SK-N-MC (cell line): ENCODE measurements at regions not wholly inside any gene's neighbourhood (a gene's known extent, or its start where the extent isn't known, plus 50 kb on each side); places are given as distances from the start of the nearest gene placed in this dataset.

Source experiments
- DNase-seq: peaks from one replicate; pipeline ENCODE4 v3.0.0-alpha.2; 2011; ENCODE audit warnings: low read depth, low spot score
- H3K27ac ChIP-seq: fragments of 200-600 bp; sonication (generic); 2 replicates; pipeline ENCODE4 v1.5.1; 2016; ENCODE audit warnings: mixed run types
- H3K36me3 ChIP-seq: fragments of 200-600 bp; sonication (generic); 2 replicates; pipeline ENCODE4 v1.6.1; 2017; ENCODE audit warnings: antibody characterized with exemption, low read length, mixed read lengths; ENCODE audit not compliant: insufficient read depth
- H3K4me3 ChIP-seq: fragments of 200-600 bp; sonication (generic); 2 replicates; pipeline ENCODE4 v1.5.1; 2016
- H3K9ac ChIP-seq: fragments of 200-600 bp; sonication (generic); 2 replicates; pipeline ENCODE4 v1.8.0; 2017; ENCODE audit warnings: mixed run types, mixed read lengths; ENCODE audit not compliant: insufficient read length
- H3K9me3 ChIP-seq: fragments of 200-600 bp; sonication (generic); 2 replicates; pipeline ENCODE4 v1.6.1; 2017; ENCODE audit warnings: low read depth, mild to moderate bottlenecking, antibody characterized with exemption, low read length, moderate library complexity, mixed read lengths
- EZH2 ChIP-seq: fragments of 200-600 bp; sonication (generic); IDR thresholded peaks from one replicate; pipeline ENCODE4 v1.6.1; 2017; ENCODE audit warnings: antibody characterized with exemption
- FOXP2 ChIP-seq: optimal IDR thresholded peaks from 2 replicates; pipeline ENCODE3; 2011; ENCODE audit warnings: mild to moderate bottlenecking, moderate library complexity; ENCODE audit not compliant: insufficient read depth; ENCODE audit errors: extremely low read length, control extremely low read depth
- POLR2AphosphoS5 ChIP-seq: IDR thresholded peaks from 2 replicates; pipeline ENCODE4 v1.6.1; 2012; ENCODE audit warnings: mild to moderate bottlenecking, low read depth, low read length, borderline replicate concordance

DNA sequence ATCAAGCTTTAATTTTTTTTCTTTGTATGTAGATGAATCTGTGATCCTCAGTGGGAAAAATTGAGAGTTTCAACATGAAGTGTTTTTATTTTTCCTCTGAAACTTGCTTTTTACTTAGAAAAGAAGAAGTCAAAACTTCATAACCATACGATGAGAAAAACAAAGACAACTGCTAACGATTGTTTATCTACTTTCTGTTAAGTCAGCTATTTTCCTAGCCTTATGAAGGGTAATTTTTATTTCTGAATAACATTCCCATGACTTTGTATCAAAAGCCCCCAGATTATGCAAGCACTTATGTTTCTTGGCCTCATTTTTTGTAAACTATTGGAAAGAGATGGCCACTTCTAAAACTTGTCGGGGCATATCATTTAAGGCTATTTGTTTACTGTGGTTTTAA lies 645.1 kb upstream of the PRKX start:
- H3K36me3 ChIP-seq, result no peaks in the 10 kb centered on the region
- no peak for DNase-seq
- H3K9ac ChIP-seq, result no peak overlapping the region

DNA sequence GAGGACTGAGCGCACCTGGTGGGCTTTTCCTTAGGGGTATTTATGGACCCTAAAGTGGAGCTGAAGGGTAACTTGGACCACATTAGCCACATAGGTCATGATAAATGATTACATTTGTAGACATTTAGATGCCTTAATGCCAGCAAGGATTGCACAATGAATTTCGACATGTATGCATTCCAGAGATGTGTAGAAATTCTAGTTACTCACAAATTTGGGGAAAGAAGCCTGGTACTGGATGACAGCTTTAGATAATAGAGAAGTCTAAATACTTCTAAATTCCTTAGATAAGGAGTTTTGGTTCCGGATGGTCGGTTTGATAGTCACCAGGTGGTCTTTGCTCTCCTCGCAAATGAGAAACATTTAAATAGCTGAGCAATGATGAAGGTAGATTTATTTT lies 609.5 kb upstream of the PRKX start:
- H3K9ac ChIP-seq, result no peak overlapping the region
- H3K27ac ChIP-seq, result no peak overlapping the region
- no peak for DNase-seq
- no peaks in the 10 kb centered on the region for H3K36me3 ChIP-seq
- no peaks in the 10 kb centered on the region for H3K9me3 ChIP-seq
- H3K4me3 ChIP-seq, result no peak overlapping the region
- TF ChIP-seq EZH2 (no peak), POLR2AphosphoS5 (no peak), FOXP2 (no peak)

More for the DNA sequence above, 645.1 kb upstream of the PRKX start:
- no peak for TF ChIP-seq FOXP2
- TF ChIP-seq POLR2AphosphoS5, result no peak
- TF ChIP-seq EZH2, result no peak
- H3K27ac ChIP-seq, result no peak overlapping the region
- no peaks in the 10 kb centered on the region for H3K9me3 ChIP-seq
- H3K4me3 ChIP-seq, result no peak overlapping the region

DNA sequence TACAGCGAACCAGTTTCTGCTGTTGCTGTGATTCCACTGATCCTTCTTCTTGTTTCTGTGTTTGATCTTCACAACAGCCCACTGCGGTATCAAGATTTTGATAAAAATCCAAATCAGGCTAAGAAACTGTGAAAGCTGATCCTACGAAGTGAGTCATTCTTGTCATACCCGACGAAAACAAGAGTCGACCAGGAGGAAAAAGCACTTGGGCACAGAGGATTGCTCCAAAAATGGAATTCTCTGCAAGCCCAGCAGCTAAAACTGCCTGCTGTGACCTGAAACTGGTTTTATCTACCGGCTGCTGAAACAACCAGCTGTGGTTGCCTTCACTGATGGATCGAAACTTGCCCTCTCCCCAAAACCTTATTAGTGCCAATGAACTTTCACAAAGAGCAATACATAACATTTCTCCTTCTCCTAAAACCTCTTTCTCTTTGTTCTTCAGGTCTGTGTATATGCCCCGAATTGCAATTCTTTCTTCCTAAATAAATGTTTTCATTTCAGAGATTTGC lies 607.0 kb upstream of the PRKX start:
- Histone ChIP-seq H3K9me3 (no peaks in the 10 kb centered on the region), H3K36me3 (no peaks in the 10 kb centered on the region), H3K4me3 (no peak overlapping the region), H3K9ac (no peak overlapping the region), H3K27ac (no peak overlapping the region)
- no peak for DNase-seq
- no peak for TF ChIP-seq FOXP2

DNA sequence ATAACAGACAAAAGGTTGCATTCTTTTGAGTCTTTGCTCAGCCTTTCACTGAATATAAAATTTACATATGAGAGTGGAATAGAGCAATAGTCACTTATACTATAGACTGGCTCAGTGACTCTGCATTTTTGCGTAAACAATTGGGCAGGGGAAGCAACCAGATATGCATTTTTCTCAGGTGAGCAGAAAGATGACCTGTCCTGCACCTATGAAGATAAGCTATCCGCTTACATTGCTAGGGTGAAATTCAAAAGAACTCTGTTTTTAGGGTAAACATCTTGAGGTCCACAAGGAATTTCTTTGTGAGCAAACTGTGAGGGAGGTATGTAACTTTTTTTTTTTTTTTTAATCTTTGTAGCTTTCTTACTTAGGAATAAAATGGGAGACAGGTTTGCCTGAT lies 602.4 kb upstream of the PRKX start:
- H3K9ac ChIP-seq, result no peak overlapping the region
- no peak for DNase-seq
- no peaks in the 10 kb centered on the region for H3K9me3 ChIP-seq
- no peaks in the 10 kb centered on the region for H3K36me3 ChIP-seq
- no peak overlapping the region for H3K4me3 ChIP-seq
- no peak for TF ChIP-seq EZH2
- no peak for TF ChIP-seq FOXP2
- no peak for TF ChIP-seq POLR2AphosphoS5
- H3K27ac ChIP-seq, result no peak overlapping the region

DNA sequence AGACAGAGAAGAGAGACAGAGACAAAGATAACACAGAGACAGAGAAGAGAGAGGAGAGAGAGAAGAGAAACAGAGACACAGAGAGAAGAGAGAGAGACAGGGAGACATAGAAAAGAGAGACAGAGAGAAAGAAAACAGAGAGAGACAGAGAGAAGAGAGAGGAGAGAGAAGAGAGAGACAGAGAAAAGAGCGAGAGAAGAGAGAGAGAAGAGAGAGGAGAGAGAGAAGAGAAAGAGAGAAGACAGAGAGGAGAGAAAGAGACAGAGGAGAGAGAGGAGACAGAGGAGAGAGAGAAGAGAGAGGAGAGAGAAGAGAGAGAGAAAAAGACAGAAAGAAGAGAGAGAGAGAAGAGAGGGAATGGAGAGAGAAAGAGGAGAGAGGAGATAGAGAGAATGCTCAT lies 601.1 kb upstream of the PRKX start:
- H3K36me3 ChIP-seq, result no peaks in the 10 kb centered on the region
- no peak for DNase-seq
- no peak overlapping the region for H3K4me3 ChIP-seq
- no peak overlapping the region for H3K27ac ChIP-seq
- TF ChIP-seq FOXP2, result no peak
- TF ChIP-seq EZH2, result no peak
- no peak for TF ChIP-seq POLR2AphosphoS5
- no peaks in the 10 kb centered on the region for H3K9me3 ChIP-seq
- H3K9ac ChIP-seq, result no peak overlapping the region

DNA sequence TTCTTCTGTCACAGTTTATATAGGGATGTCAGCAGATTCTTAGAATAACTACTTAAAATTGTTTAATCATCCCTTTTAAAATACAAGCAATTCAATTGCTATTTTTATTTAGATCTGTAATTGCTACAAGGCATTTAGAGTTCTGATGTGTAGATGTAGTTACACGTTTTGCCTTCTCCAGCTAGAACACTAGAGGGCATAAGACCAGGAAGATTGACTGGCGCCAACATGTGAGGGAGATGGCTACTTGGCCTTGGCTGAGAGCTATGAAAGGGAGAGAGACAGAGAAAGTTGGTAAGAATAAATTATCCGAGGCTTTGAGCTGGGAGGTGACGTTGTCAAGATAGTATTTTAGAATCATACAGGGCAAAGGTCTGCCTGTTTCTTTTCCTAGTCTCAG lies 563.7 kb upstream of the PRKX start:
- DNase-seq, result no peak
- TF ChIP-seq FOXP2, result no peak
- no peak for TF ChIP-seq EZH2
- Histone ChIP-seq H3K9ac (no peak overlapping the region), H3K4me3 (no peak overlapping the region), H3K36me3 (no peaks in the 10 kb centered on the region), H3K9me3 (no peaks in the 10 kb centered on the region), H3K27ac (no peak overlapping the region)

DNA sequence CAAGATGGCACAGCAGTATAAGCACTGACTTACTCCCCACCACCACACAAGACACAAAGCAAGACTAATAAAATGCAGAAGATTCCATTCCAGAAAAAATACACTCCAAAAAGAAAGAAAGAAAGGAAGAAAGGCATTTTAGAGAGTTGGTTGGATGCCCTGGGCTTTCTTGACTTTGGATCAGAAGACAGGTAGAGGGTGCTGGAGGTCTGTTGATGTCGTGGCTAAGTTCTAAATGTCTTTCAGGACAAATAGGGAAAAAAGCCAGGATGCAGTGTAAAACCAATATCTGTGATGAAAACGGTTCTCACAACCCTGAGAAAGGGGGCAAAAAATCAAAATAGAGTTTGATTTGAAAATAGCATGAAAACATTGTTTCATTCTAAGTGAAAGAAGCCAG lies 555.2 kb upstream of the PRKX start:
- no peak overlapping the region for H3K4me3 ChIP-seq
- no peak overlapping the region for H3K9ac ChIP-seq

DNA sequence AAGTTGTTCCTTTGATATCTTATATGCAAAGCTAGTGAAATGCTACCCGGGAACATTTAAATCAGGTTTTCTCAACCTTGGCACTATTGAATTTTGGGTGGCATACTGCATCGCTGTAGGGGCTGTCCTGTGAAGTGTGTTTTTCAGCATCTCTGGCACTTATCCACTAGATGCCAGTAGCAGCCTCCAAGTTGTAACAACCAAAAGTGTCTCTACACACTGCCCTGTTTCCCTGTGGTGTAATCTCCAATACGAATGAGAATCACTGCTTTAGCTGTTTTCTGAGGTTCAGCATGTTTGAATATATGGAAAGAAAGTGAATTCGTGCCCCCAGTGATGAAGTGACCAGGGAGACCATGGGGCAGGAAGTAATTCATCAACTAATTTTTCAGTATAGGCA lies 551.6 kb upstream of the PRKX start:
- no peaks in the 10 kb centered on the region for H3K36me3 ChIP-seq
- H3K27ac ChIP-seq, result no peak overlapping the region
- no peak overlapping the region for H3K4me3 ChIP-seq
- no peak for DNase-seq
- H3K9ac ChIP-seq, result no peak overlapping the region
- no peaks in the 10 kb centered on the region for H3K9me3 ChIP-seq
- TF ChIP-seq EZH2, result no peak
- TF ChIP-seq FOXP2, result no peak
- TF ChIP-seq POLR2AphosphoS5, result no peak

More for the DNA sequence above, 555.2 kb upstream of the PRKX start:
- no peak overlapping the region for H3K27ac ChIP-seq
- DNase-seq, result no peak
- H3K9me3 ChIP-seq, result no peaks in the 10 kb centered on the region
- no peaks in the 10 kb centered on the region for H3K36me3 ChIP-seq
- TF ChIP-seq POLR2AphosphoS5 (no peak), EZH2 (no peak), FOXP2 (no peak)

DNA sequence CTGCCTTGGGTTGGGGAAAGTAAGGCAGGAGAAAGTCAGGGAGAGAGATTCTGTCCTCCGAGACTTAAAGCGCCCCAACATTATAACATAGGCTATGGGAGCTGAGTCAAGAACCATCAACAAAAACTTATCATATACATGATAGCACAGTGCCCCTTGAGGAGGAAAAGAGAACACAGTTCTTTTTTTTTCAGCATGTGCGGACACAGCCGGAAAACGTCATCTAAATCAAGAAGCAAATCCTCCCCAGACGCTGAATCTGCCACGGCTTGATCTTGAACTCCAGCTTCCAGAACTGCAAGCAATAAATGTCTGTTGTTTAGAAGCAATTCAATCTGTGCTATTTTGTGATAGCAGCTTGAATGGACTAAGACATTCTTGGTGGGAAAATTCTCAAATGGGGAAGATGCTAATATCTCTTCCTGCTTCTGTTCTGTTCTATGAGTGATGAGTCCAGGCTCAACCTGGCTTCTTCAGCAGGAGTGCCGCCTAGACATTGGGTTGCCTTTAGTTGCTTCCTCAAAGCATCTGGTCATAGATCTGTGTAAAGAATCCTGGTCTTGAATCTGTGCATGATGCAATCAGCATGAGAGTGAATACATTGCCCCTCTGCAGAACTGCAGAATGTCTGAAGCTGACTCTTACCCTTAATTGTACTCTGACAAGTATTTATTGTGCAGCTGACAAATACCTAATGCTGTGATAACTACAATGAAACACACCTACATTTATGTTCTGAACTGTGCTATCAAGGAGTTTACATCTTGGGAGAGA lies 549.8 kb upstream of the PRKX start:
- TF ChIP-seq FOXP2, result no peak
- TF ChIP-seq POLR2AphosphoS5, result no peak
- TF ChIP-seq EZH2, result no peak
- no peaks in the 10 kb centered on the region for H3K9me3 ChIP-seq
- no peaks in the 10 kb centered on the region for H3K36me3 ChIP-seq
- no peak overlapping the region for H3K4me3 ChIP-seq
- DNase-seq, result no peak
- peak overlapping the region; percentile 79 for H3K27ac ChIP-seq
- no peak overlapping the region for H3K9ac ChIP-seq
